ENCODE measurements at regions not wholly inside any gene's neighbourhood (a gene's known extent, or its start where the extent isn't known, plus 50 kb on each side); places are given as distances from the start of the nearest gene placed in this dataset.

GRCh38 chr4:24650849-24651640 lies 66.7 kb upstream of the DHX15 start:
- ATAC-seq (ENCODE audit: low read depth): no peak
- Histone ChIP-seq H3K27ac (ENCODE audit: poor library complexity, severe bottlenecking) (no peak overlapping the region), H3K9me3 (ENCODE audit: severe bottlenecking) (no peaks in the 10 kb centered on the region), H3K4me1 (ENCODE audit: insufficient read depth, poor library complexity, severe bottlenecking) (no peaks in the 10 kb centered on the region), H3K36me3 (ENCODE audit: low read depth) (no peaks in the 10 kb centered on the region), H3K27me3 (ENCODE audit: insufficient read depth, poor library complexity, severe bottlenecking) (no peaks in the 10 kb centered on the region), H3K4me3 (ENCODE audit: severe bottlenecking) (no peak overlapping the region)
- TF ChIP-seq, protein P1, sequence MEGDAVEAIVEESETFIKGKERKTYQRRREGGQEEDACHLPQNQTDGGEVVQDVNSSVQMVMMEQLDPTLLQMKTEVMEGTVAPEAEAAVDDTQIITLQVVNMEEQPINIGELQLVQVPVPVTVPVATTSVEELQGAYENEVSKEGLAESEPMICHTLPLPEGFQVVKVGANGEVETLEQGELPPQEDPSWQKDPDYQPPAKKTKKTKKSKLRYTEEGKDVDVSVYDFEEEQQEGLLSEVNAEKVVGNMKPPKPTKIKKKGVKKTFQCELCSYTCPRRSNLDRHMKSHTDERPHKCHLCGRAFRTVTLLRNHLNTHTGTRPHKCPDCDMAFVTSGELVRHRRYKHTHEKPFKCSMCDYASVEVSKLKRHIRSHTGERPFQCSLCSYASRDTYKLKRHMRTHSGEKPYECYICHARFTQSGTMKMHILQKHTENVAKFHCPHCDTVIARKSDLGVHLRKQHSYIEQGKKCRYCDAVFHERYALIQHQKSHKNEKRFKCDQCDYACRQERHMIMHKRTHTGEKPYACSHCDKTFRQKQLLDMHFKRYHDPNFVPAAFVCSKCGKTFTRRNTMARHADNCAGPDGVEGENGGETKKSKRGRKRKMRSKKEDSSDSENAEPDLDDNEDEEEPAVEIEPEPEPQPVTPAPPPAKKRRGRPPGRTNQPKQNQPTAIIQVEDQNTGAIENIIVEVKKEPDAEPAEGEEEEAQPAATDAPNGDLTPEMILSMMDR (IDR thresholded peaks at IDR 0.05; ENCODE audit: poor library complexity, severe bottlenecking): no peak
- DNase-seq (ENCODE audit: low spot score): no peak

GRCh38 chr4:24655326-24655725 lies 71.0 kb upstream of the DHX15 start:
- Histone ChIP-seq H3K4me3 (ENCODE audit: severe bottlenecking) (no peak overlapping the region), H3K4me1 (ENCODE audit: insufficient read depth, poor library complexity, severe bottlenecking) (peaks cover 5% of the 10 kb centered on the region), H3K27me3 (ENCODE audit: insufficient read depth, poor library complexity, severe bottlenecking) (peaks cover 16% of the 10 kb centered on the region), H3K36me3 (ENCODE audit: low read depth) (no peaks in the 10 kb centered on the region), H3K27ac (ENCODE audit: poor library complexity, severe bottlenecking) (no peak overlapping the region), H3K9me3 (ENCODE audit: severe bottlenecking) (no peaks in the 10 kb centered on the region)
- no peak for ATAC-seq (ENCODE audit: low read depth)
- DNase-seq (ENCODE audit: low spot score): no peak
- TF ChIP-seq, protein P1 (IDR thresholded peaks at IDR 0.05; ENCODE audit: poor library complexity, severe bottlenecking): no peak

DNA sequence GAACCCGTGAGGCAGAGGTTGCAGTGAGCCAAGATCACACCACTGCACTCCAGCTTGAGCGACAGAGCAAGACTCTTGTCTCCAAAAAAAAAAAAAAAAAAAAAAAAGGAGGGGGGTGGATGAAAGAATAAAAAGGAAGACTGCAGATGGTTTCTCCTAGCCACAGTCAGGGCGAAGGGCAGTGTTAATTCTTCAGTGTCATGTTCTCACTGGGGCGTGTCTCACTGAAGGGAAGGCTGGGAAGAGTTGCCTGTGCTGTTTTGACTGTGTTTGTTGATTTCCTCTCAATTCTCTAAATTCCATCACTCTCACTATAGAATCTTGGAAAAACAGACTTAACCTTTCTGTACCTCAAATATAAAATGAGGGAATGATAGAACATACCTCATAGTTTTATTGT lies 71.6 kb upstream of the DHX15 start:
- TF ChIP-seq, protein P1 (IDR thresholded peaks at IDR 0.05; ENCODE audit: poor library complexity, severe bottlenecking): no peak
- H3K9me3 ChIP-seq (ENCODE audit: severe bottlenecking): no peaks in the 10 kb centered on the region
- ATAC-seq (ENCODE audit: low read depth): no peak
- peaks cover 5% of the 10 kb centered on the region for H3K4me1 ChIP-seq (ENCODE audit: insufficient read depth, poor library complexity, severe bottlenecking)
- no peak overlapping the region for H3K27ac ChIP-seq (ENCODE audit: poor library complexity, severe bottlenecking)
- peaks cover 18% of the 10 kb centered on the region for H3K27me3 ChIP-seq (ENCODE audit: insufficient read depth, poor library complexity, severe bottlenecking)
- no peak for DNase-seq (ENCODE audit: low spot score)
- no peak overlapping the region for H3K4me3 ChIP-seq (ENCODE audit: severe bottlenecking)
- no peaks in the 10 kb centered on the region for H3K36me3 ChIP-seq (ENCODE audit: low read depth)

- no peak for ATAC-seq (ENCODE audit: low read depth)
- no peak for DNase-seq (ENCODE audit: low spot score)
- H3K4me1 ChIP-seq (ENCODE audit: insufficient read depth, poor library complexity, severe bottlenecking): peaks cover 5% of the 10 kb centered on the region
- H3K36me3 ChIP-seq (ENCODE audit: low read depth): no peaks in the 10 kb centered on the region
- H3K4me3 ChIP-seq (ENCODE audit: severe bottlenecking): no peak overlapping the region
- TF ChIP-seq, protein P1 (IDR thresholded peaks at IDR 0.05; ENCODE audit: poor library complexity, severe bottlenecking): no peak
- H3K27me3 ChIP-seq (ENCODE audit: insufficient read depth, poor library complexity, severe bottlenecking): peaks cover 18% of the 10 kb centered on the region
- no peaks in the 10 kb centered on the region for H3K9me3 ChIP-seq (ENCODE audit: severe bottlenecking)
- H3K27ac ChIP-seq (ENCODE audit: poor library complexity, severe bottlenecking): no peak overlapping the region
These were observed 72.6 kb upstream of the DHX15 start for GRCh38 chr4:24656906-24657305.
